GM12878 (cell line): ENCODE measurements at regions not wholly inside any gene's neighbourhood (a gene's known extent, or its start where the extent isn't known, plus 50 kb on each side); places are given as distances from the start of the nearest gene placed in this dataset.

ENCODE experiments used
- ATAC-seq: fragments of 200-7000 bp; cut with Tn5 transposase; 3 replicates; pipeline ENCODE4 v1.9.1; 2020; ENCODE audit warnings: mild to moderate bottlenecking, moderate library complexity
- BruUV-seq: library from RNA; stranded (reverse); fragments of 400-500 nt; replicated peaks from 2 replicates; lab custom pipeline; 2021; lab: Mats Ljungman, UMichigan
- CTCF ChIA-PET: fragments of 300-600 bp; sonication (Branson Sonifier 250); formaldehyde crosslinking; extraction: SDS; loops from one replicate; lab custom pipeline; 2021; ENCODE audit warnings: inconsistent platforms; lab: Yijun Ruan, JAX
- POLR2A ChIA-PET: fragments of 350-600 bp; formaldehyde crosslinking; extraction: SDS; loops from one replicate; lab custom pipeline; 2021; ENCODE audit warnings: inconsistent platforms; lab: Charles Lee
- RAD21 ChIA-PET: fragments of 300-600 bp; sonication (Branson Sonifier 250); formaldehyde crosslinking; loops from one replicate; lab custom pipeline; 2023; ENCODE audit warnings: antibody characterized with exemption; ENCODE audit not compliant: unreplicated experiment; lab: Charles Lee
- SMC1A ChIA-PET: fragments of 300-600 bp; sonication (Branson Sonifier 250); formaldehyde crosslinking; loops from one replicate; lab custom pipeline; 2023; ENCODE audit not compliant: unreplicated experiment, uncharacterized antibody; lab: Charles Lee
- DNase-seq: peaks from one replicate; pipeline ENCODE4 v3.0.0-alpha.2; 2011; ENCODE audit warnings: low read depth, low spot score
- FAIRE-seq: peaks from 3 replicates; lab custom pipeline; 2011; peaks lifted over from hg19 to GRCh38; lab: Jason Lieb, UNC
- H2AFZ ChIP-seq: 2 replicates; pipeline ENCODE4 v1.6.0; 2011; ENCODE audit warnings: low read depth, low read length, control low read depth; ENCODE audit not compliant: control insufficient read depth
- H3K27ac ChIP-seq: 2 replicates; pipeline ENCODE4 v1.5.1; 2011; ENCODE audit warnings: control low read depth; ENCODE audit not compliant: control insufficient read depth, insufficient read depth
- H3K27me3 ChIP-seq, 2 experiments: replicated peaks in 1 of 2; 2 replicates each; pipeline versions ENCODE4 v1.6.0 to v1.6.1; 2011; ENCODE audit warnings: low read length in 1 of 2; ENCODE audit not compliant: control insufficient read depth in 2 of 2, insufficient read depth in 2 of 2
- H3K36me3 ChIP-seq, 2 experiments: 2 replicates each; pipeline ENCODE4 v1.5.1; 2011; ENCODE audit warnings: low read length in 1 of 2; ENCODE audit not compliant: control insufficient read depth in 2 of 2, insufficient read depth in 2 of 2
- H3K4me1 ChIP-seq: 2 replicates; pipeline ENCODE4 v1.6.1; 2011; ENCODE audit warnings: mild to moderate bottlenecking, low read length, moderate library complexity, mixed read lengths; ENCODE audit not compliant: control insufficient read depth, insufficient read depth
- H3K4me2 ChIP-seq: 2 replicates; pipeline ENCODE4 v1.6.0; 2011; ENCODE audit warnings: control low read depth; ENCODE audit not compliant: control insufficient read depth, insufficient read depth
- H3K4me3 ChIP-seq: fragments of 200-600 bp; sonication (generic); 2 replicates; pipeline ENCODE4 v1.5.1; 2016
- H3K79me2 ChIP-seq: 2 replicates; pipeline ENCODE4 v1.6.0; 2011; ENCODE audit warnings: low read length; ENCODE audit not compliant: control insufficient read depth, insufficient read depth
- H3K9ac ChIP-seq: 2 replicates; pipeline ENCODE4 v1.8.0; 2011; ENCODE audit warnings: low read length, control low read depth, mixed read lengths; ENCODE audit not compliant: control insufficient read depth, insufficient read depth
- H3K9me3 ChIP-seq: replicated peaks from 3 replicates; pipeline ENCODE4 v1.5.1; 2011; ENCODE audit warnings: mild to moderate bottlenecking, low read length; ENCODE audit not compliant: control insufficient read depth, insufficient read depth
- H4K20me1 ChIP-seq: 2 replicates; pipeline ENCODE4 v1.6.0; 2011; ENCODE audit not compliant: control insufficient read depth, insufficient read depth
- BRCA1 ChIP-seq: IDR thresholded peaks from 2 replicates; pipeline ENCODE4 v1.6.1; 2011; ENCODE audit warnings: low read depth, low read length, improper control_type of control experiment
- EED ChIP-seq: sonication (generic); IDR thresholded peaks from 2 replicates; pipeline ENCODE4 v1.6.1; 2016; ENCODE audit warnings: antibody characterized with exemption, low read depth
- IKZF2 ChIP-seq, 2 experiments: fragments of 450-650 bp; IDR thresholded peaks; 2 replicates each; pipeline ENCODE4 v1.6.1; 2017; ENCODE audit warnings: mild to moderate bottlenecking in 2 of 2, moderate library complexity in 2 of 2
- STAT3 ChIP-seq: IDR thresholded peaks from 2 replicates; pipeline ENCODE4 v1.6.1; 2011; ENCODE audit warnings: low read depth, low read length, improper control_type of control experiment
- TAF1 ChIP-seq: IDR thresholded peaks from 2 replicates; pipeline ENCODE4 v1.6.1; 2011; ENCODE audit warnings: mild to moderate bottlenecking, low read depth, low read length, borderline replicate concordance
- WRNIP1 ChIP-seq: IDR thresholded peaks from 2 replicates; pipeline ENCODE4 v1.6.1; 2011; ENCODE audit warnings: low read depth, low read length, improper control_type of control experiment, borderline replicate concordance
- WGBS: methylation state at CpG from one replicate; pipeline ENCODE4 v1.1.6; 2016; ENCODE audit warnings: low lambda C conversion rate; ENCODE audit not compliant: insufficient replicate concordance, insufficient coverage; ENCODE audit errors: missing lambda C conversion rate; 5-methylcytosine and 5-hydroxymethylcytosine counted together
- in situ Hi-C: fragments of 300-500 bp; cut with MboI; formaldehyde crosslinking; loops from 9 replicates; pipeline ENCODE4 v1.14.3; 2018; ENCODE audit warnings: mixed read lengths
- intact Hi-C: fragments of 100-400 bp; cut with micrococcal nuclease; formaldehyde crosslinking; loops from one replicate; pipeline ENCODE4 v1.14.2; 2022; ENCODE audit not compliant: unreplicated experiment
- TF ChIP-seq, protein P1 (sequence below): fragments of 450-650 bp; conservative IDR thresholded peaks from 2 replicates; pipeline ENCODE4 v1.6.1; 2017; ENCODE audit warnings: mild to moderate bottlenecking, moderate library complexity

DNA sequence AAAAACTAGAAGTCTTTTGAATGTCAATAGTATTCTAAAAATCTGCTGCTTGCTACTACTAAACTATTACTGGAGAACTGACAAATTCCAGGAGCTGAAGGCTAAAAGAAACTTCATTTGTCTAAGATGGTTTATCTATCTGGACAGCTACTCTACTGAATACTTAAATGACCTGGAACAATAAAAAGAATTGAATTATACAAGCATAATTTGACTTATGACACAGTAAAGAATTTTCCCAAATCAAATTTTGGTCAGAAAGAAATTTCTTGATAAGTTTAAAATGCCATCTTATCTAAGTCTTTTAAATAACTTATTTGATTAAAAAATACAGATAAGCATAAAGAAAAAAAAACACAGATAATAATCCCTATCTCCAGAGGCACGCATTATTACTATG, 80.2 kb upstream of the ITGA4 start:
- no peak for DNase-seq
- ChIA-PET CTCF (interaction anchor here (0.7 to 2.9 kb wide), 2 partner anchors 19 to 207 kb away, joined by 3 to 6 read pairs; no protein-coding TSS in a partner anchor), RAD21 (no interaction called here)

DNA sequence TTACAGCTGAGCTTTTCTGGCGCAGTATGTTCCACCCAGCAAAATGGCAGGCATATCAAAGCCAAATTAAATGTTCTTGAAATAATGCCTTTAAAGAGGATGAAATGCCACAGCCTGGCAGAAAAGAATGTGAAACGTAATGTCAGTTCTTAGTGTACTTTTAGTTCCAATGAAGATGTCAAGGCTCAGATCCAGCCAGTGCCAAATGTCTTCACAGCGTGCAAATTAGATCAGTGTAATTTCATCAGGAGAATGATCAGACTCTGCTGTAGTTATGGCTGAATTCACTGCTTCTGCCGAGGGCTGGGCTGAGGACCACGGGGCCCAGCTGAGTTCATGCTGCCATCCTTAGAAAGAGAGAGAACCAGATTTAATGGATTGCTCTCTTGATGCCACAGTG, 78.7 kb upstream of the ITGA4 start:
- H3K79me2 ChIP-seq, result no peaks in the 10 kb centered on the region
- ChIA-PET POLR2A (no interaction called here), SMC1A (interaction anchor here (1.0 to 2.5 kb wide), 6 partner anchors 9 to 88 kb away, joined by 5 to 9 read pairs (median 7); no protein-coding TSS in a partner anchor), CTCF (interaction anchor here (2.9 kb wide), 1 partner anchor 17 kb away, joined by 6 read pairs; no protein-coding TSS in a partner anchor), RAD21 (no interaction called here)
- H3K36me3 ChIP-seq, result no peaks in the 10 kb centered on the region
- H2AFZ ChIP-seq, result no peak overlapping the region
- no peaks in the 10 kb centered on the region for H3K27me3 ChIP-seq
- in situ Hi-C loops, result no loop called here
- no peak overlapping the region for H3K27ac ChIP-seq
- TF ChIP-seq IKZF2 (IDR thresholded peaks at IDR 0.05) (no peak), BRCA1 (no peak)
- TF ChIP-seq, protein P1, sequence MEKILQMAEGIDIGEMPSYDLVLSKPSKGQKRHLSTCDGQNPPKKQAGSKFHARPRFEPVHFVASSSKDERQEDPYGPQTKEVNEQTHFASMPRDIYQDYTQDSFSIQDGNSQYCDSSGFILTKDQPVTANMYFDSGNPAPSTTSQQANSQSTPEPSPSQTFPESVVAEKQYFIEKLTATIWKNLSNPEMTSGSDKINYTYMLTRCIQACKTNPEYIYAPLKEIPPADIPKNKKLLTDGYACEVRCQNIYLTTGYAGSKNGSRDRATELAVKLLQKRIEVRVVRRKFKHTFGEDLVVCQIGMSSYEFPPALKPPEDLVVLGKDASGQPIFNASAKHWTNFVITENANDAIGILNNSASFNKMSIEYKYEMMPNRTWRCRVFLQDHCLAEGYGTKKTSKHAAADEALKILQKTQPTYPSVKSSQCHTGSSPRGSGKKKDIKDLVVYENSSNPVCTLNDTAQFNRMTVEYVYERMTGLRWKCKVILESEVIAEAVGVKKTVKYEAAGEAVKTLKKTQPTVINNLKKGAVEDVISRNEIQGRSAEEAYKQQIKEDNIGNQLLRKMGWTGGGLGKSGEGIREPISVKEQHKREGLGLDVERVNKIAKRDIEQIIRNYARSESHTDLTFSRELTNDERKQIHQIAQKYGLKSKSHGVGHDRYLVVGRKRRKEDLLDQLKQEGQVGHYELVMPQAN, result no peak
- no peaks in the 10 kb centered on the region for H4K20me1 ChIP-seq
- intact Hi-C loops, result no loop called here
- WGBS, result 80% methylated on average over 5 of the region's 5 CpGs
- no peaks in the 10 kb centered on the region for H3K9me3 ChIP-seq
- BruUV-seq, result no TSS peak
- FAIRE-seq, result no peak
- ATAC-seq, result no peak
- H3K4me3 ChIP-seq, result no peak overlapping the region
- no peak overlapping the region for H3K9ac ChIP-seq
- no peak overlapping the region for H3K4me2 ChIP-seq
- no peak for DNase-seq
- H3K4me1 ChIP-seq, result peaks cover 18% of the 10 kb centered on the region

More for the DNA sequence above, 80.2 kb upstream of the ITGA4 start:
- intact Hi-C loops, result no loop called here
- no peak overlapping the region for H3K4me3 ChIP-seq
- peaks cover 19% of the 10 kb centered on the region for H3K4me1 ChIP-seq
- TF ChIP-seq TAF1, result no peak
- no peak for TF ChIP-seq STAT3
- TF ChIP-seq WRNIP1, result no peak
- no peak for TF ChIP-seq EED
- 95% methylated on average over 1 of the region's 1 CpG for WGBS
- ATAC-seq, result no peak
- no peaks in the 10 kb centered on the region for H3K36me3 ChIP-seq
- in situ Hi-C loops, result no loop called here
- no peaks in the 10 kb centered on the region for H3K9me3 ChIP-seq
- no peaks in the 10 kb centered on the region for H3K27me3 ChIP-seq
- no peak overlapping the region for H2AFZ ChIP-seq
- FAIRE-seq, result no peak
- H4K20me1 ChIP-seq, result no peaks in the 10 kb centered on the region
- H3K4me2 ChIP-seq, result no peak overlapping the region
- POLR2A ChIA-PET, result no interaction called here
- no TSS peak for BruUV-seq
- no peaks in the 10 kb centered on the region for H3K79me2 ChIP-seq
- SMC1A ChIA-PET, result interaction anchor here (1.0 to 2.5 kb wide), 3 partner anchors 10 to 48 kb away, joined by 3 to 9 read pairs (median 8); no protein-coding TSS in a partner anchor
- no peak overlapping the region for H3K27ac ChIP-seq
- H3K9ac ChIP-seq, result no peak overlapping the region
